HG02840 (cell line): ENCODE measurements at regions not wholly inside any gene's neighbourhood (a gene's known extent, or its start where the extent isn't known, plus 50 kb on each side); places are given as distances from the start of the nearest gene placed in this dataset.
"Not testable (repeated sequence)": the region's sequence is repeated elsewhere in the genome, so short reads cannot be mapped to it uniquely, and the experiment has no call there.

Experiments used
- ATAC-seq: cut with Tn5 transposase; IDR thresholded peaks from one replicate; pipeline ENCODE4 v1.9.1; 2021; ENCODE audit warnings: mild to moderate bottlenecking, moderate library complexity, moderate number of reproducible peaks; ENCODE audit not compliant: unreplicated experiment, low FRiP score

DNA sequence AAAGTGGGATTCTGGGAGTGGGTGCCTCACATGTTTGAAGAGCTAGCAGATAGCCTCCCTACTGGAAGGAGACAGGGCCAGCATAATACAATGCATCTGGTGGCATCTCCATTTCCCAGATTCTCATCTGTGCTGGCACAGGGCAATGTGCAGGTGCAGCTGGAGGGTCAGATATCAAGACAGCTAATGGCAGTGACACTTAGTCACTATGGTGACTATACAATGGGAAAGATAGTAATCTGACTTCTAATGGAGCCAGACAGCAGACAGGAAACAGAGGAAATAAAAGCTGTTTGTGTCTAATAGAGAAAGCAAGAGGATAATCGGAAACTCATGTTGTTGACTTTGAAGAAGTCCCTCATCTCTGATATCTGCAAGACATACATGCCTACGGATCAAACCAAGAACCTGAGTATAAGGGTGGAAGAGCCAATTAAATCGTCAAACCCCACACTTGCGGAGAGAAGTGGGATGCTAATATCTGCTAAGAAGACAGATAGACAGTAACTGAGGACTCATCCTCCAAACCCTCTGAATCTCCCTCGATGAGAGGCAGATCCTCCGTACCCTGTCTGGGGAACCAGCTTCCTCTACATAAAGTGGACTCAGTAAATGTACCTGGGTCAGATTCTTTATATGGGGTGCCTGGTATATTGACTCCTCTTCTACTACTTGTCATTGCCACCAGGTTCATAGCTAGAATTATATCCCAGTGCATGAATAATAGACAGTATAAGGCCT is 692.7 kb downstream of the SOCS6 start:
- ATAC-seq, result no peak

- no peak for ATAC-seq
Observed at GRCh38 chr18:70973626-70974025, 684.8 kb downstream of the SOCS6 start.

DNA sequence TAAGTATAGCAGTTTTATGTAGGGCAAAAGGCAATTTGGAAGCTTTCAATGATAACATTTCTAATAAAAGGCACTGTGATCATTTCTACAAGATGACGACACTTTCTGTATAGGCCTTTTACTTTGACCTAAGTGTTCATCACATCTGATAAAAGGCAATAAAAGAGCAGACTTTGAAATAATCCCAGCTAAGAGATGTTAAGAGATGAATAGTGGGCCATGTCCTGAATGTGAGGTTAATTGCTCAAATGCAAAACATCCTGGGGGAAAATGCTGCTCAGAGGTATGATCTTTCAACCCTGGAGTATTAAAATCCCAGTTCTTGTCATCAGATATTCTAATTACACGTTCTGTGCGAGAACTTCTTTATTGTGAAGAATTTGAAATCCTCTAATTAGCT is 677.6 kb downstream of the SOCS6 start:
- ATAC-seq, result no peak

GRCh38 chr18:70961939-70962338 is 673.1 kb downstream of the SOCS6 start:
- ATAC-seq, result no peak

GRCh38 chr18:70956554-70956953 is 667.7 kb downstream of the SOCS6 start:
- ATAC-seq, result no peak

- ATAC-seq, result no peak
Observed at GRCh38 chr18:70936160-70936559, 647.3 kb downstream of the SOCS6 start.

DNA sequence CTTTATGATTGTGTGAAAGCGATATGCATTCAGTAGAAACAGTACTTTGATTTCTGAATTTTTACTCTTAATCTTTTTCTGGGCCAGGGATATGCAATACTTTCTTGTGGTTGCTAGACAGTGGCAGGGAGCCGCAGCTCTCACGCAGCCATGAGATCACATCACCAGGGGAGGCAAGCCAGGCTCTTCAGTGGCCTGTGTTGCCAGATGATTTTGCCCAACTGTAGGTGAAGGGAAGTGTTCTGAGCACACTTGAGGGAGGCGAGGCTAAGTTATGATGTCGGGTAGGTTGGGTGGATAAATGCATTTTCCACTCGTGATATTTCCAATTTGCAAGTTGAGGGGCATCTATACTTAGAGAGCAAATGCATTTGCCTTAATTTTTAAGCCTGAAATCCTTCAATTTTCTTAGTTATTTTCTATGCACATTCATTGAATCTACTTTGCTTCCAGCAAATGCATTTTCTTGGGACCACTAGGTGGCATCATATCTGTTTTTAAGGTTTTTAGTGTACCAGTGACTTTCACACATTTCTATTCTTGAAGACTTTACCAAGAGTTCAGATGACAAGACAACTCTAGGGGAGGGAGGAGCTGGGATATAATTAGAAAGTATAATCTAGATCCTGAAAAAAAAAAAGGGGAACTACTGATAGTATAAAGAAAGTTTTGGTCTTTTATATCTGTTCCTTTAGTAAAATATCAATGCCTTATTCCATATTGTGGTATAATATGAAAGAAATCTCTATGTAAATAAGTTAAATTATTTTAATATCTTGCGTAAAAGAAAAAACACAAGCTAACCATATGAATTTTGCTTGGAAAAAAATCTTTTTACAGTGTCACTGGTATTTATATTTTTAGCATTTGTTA is 643.3 kb downstream of the SOCS6 start:
- no peak for ATAC-seq

GRCh38 chr18:70920840-70921374 is 632.1 kb downstream of the SOCS6 start:
- no peak for ATAC-seq

DNA sequence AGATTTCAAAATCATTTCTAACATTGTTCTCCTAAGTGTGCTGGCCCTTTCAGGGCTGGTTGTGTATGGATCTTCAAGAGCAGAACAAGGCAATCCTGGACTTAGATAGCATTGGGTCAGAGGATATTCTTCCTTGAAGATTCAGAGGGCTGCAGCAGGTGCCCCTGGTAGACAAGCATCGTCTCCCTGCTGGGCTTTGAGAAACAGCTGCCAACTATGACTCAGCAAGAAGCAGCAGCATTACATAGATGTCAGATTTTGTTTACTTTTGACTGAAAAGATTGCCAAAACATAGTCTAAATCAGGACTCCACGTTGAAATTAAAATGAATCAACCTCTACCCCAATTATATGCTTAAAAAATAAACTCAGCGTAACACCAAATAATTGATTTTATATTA is 618.8 kb downstream of the SOCS6 start:
- no peak for ATAC-seq

DNA sequence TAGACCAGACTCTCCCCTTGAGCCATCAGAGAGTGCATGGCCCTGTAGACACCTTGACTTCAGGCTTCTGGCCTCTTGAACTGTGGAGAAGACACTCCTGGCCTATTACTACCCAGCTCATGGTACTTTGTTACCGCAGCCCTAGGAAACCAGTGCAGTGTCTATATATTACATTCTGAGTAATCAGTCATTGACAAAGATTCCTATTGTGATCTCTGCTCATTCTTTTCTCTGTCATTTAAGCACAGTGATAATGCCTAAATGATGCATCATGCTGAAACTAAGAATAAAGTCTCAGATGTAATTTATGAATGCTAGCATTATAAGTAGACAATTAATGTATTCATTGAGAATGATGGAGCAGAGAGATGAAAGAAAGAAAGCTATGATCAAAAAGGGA is 603.5 kb downstream of the SOCS6 start:
- ATAC-seq, result no peak

GRCh38 chr18:70870292-70870691 is 581.4 kb downstream of the SOCS6 start:
- ATAC-seq, result no peak

DNA sequence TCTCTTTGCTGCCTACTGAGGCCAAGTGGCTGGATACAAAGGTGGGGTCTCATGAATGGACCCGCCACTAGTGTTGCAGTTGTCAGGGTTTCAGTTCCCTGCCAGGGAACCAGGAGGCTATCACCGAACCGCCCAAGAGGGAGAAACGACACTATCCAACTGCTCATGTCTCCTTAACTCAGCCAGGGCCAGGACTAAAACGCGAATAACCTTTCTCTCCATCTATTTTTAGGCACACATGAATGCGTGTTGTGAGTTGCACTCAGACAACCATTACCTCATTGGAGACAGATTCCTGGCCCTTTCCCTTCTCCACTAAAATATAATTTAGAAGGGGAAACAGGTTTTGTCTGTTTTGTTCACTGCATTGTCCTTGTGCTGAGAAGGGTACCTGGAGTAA is 559.5 kb downstream of the SOCS6 start:
- no peak for ATAC-seq

DNA sequence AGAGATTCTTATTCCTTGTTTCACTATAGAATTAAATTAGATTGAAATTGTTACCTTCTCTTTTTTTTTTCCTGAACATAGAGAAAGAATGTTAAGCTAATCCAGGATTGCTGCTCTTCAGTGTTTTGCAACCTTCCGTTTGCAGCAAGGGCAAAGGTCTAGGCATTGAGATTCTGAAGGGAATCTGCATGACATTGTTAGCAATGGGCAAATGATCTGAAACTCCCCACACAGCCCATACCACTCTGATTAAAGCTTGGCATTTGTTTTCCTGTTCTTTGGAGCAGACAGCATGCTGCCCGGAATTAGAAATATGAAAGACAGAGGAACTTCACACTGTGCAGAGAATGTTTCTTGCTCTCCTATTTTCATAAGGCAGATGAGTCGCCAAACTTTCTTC is 551.8 kb downstream of the SOCS6 start:
- no peak for ATAC-seq

DNA sequence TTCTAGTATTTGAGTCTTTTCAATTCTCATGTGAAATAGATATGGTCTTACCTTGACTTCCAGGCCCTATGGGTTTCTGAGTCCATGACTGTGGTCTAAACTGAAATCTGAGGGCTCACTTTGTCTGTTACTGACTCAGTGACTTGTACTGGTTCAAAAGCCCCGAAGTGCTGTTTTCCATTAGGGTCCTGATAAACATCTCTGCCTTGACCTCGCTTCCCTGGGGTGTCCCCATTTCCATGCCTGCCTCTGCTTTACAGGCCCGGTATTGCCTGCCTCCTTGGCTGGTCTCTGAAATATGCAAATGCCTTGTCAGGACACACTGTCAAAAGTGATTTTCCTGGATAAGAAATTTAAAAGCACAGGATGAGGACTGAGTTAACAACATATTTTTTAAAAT is 538.8 kb downstream of the SOCS6 start:
- no peak for ATAC-seq

GRCh38 chr18:70826571-70826970 is 537.7 kb downstream of the SOCS6 start:
- ATAC-seq, result no peak

- no peak for ATAC-seq
Observed at GRCh38 chr18:70822691-70823090, 533.8 kb downstream of the SOCS6 start.

- ATAC-seq, result no peak
Observed at GRCh38 chr18:70822117-70822516, 533.3 kb downstream of the SOCS6 start.

DNA sequence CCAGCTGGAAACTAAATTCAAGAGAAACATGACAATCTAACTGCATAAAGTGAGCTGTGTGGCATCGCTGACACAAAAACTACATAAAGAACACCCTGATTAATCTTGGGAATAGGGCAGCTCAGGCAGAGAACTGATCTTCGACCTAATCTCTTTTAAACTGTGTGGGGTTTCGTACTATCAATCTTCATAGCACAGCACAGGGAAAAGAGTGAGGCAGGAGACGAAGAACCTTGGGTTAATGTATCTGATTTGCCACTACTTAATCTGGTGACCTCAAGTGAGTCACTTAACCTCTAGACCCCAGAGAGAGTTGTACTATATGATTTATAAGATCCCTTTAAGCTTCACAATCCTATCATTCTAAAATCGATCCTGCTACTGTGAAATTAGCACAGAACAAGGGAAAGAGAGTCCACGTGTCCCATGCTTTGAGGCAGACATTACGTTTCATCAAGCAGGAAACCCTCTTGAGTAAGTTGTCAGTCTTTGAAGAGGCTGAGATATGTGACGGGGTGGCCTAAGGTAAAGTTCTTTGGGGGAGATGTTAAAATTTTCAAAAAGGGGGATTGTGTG is 519.7 kb downstream of the SOCS6 start:
- ATAC-seq, result no peak

GRCh38 chr18:70781860-70782453 is 493.1 kb downstream of the SOCS6 start:
- ATAC-seq, result no peak

DNA sequence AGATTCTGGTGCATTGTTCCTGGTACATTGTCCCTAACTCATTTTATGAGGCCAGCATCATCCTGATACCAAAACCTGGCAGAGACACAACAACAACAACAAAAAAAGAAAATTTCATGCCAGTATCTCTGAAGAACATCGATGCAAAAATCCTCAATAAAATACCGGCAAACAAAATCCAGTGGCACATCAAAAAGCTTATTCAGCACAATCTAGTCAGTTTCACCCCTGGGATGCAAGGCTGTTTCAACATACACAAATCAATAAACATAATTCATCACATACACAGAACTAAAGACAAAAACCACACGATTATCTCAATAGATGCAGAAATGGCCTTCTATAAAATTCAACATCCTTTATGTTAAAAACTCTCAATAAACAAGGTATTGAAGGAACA is 477.4 kb downstream of the SOCS6 start:
- ATAC-seq, result not testable (repeated sequence)

DNA sequence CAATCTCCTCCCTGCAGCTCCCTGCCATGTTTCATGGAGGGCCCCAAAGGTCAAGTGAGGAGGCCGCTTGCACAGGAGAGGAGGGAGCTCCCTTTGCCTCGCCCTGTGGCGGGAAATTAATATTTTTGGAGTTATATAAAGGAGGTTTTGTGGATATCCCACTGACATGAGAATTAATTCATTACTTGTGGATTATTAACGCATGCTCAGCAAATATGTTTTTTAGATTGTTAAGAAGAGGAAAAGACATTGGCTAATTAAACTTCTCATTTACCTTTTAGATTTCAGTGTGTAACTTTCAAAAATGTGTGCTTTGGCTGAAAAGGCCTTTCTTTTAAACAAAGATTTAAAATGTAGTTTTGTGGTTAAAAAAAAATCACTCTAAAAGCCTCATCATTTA is 474.0 kb downstream of the SOCS6 start:
- no peak for ATAC-seq
